Glomerular visceral epithelial cell (primary cell): ENCODE measurements at regions not wholly inside any gene's neighbourhood (a gene's known extent, or its start where the extent isn't known, plus 50 kb on each side); places are given as distances from the start of the nearest gene placed in this dataset.

Source experiments
- DNase-seq: peaks from one replicate; pipeline ENCODE4 v3.0.0-alpha.2; 2016; ENCODE audit errors: extremely low spot score

GRCh38 chr1:43008115-43009060 lies 49.7 kb upstream of the SLC2A1 start:
- no peak for DNase-seq
